SH-SY5Y (cell line): ENCODE measurements at regions not wholly inside any gene's neighbourhood (a gene's known extent, or its start where the extent isn't known, plus 50 kb on each side); places are given as distances from the start of the nearest gene placed in this dataset.

Experiments used
- GATA2 ChIP-seq: IDR thresholded peaks from 2 replicates; pipeline ENCODE4 v1.6.1; 2011; ENCODE audit warnings: mild to moderate bottlenecking, low read depth, low read length
- GATA3 ChIP-seq: IDR thresholded peaks from 2 replicates; pipeline ENCODE4 v1.6.1; 2011; ENCODE audit warnings: low read depth, mild to moderate bottlenecking, low read length, moderate library complexity

- no peak for TF ChIP-seq GATA3
- peak; percentile 81 for TF ChIP-seq GATA2
Measured at GRCh38 chr4:19693936-19694570, 557.7 kb upstream of the SLIT2 start.
